OCI-LY7 (cell line): ENCODE measurements at regions not wholly inside any gene's neighbourhood (a gene's known extent, or its start where the extent isn't known, plus 50 kb on each side); places are given as distances from the start of the nearest gene placed in this dataset.

Experiments
- BruUV-seq: library from RNA; stranded (reverse); fragments of 400-500 nt; replicated peaks from 2 replicates; lab custom pipeline; 2021; lab: Mats Ljungman, UMichigan
- CTCF ChIA-PET: fragments of 300-600 bp; sonication (Branson Sonifier 250); formaldehyde crosslinking; loops from one replicate; lab custom pipeline; 2022; ENCODE audit warnings: antibody characterized with exemption; ENCODE audit not compliant: unreplicated experiment; lab: Charles Lee
- POLR2A ChIA-PET: fragments of 300-600 bp; sonication (Branson Sonifier 250); formaldehyde crosslinking; loops from one replicate; lab custom pipeline; 2022; ENCODE audit warnings: antibody characterized with exemption; lab: Charles Lee
- DNase-seq: peaks from one replicate; pipeline ENCODE4 v3.0.0-alpha.2; 2015; ENCODE audit warnings: low spot score
- H2AFZ ChIP-seq: fragments of 200-600 bp; sonication (generic), shearing (Covaris generic); 2 replicates; pipeline ENCODE4 v1.6.1; 2014; ENCODE audit warnings: mild to moderate bottlenecking, antibody characterized with exemption, low read length, moderate library complexity
- H3K27ac ChIP-seq: fragments of 200-600 bp; sonication (generic); 2 replicates; pipeline ENCODE4 v1.5.1; 2014; ENCODE audit warnings: mixed run types, low read depth, mild to moderate bottlenecking, moderate library complexity, low read length, inconsistent platforms; ENCODE audit not compliant: poor library complexity, severe bottlenecking
- H3K36me3 ChIP-seq: fragments of 200-600 bp; sonication (generic); 2 replicates; pipeline ENCODE4 v1.6.1; 2014; ENCODE audit warnings: mild to moderate bottlenecking, antibody characterized with exemption, low read length, moderate library complexity, mixed read lengths; ENCODE audit not compliant: insufficient read depth
- H3K4me1 ChIP-seq: fragments of 200-600 bp; sonication (generic); 2 replicates; pipeline ENCODE4 v1.5.1; 2014; ENCODE audit warnings: mild to moderate bottlenecking, low read length; ENCODE audit not compliant: insufficient read depth, poor library complexity, severe bottlenecking
- H3K4me2 ChIP-seq: fragments of 200-600 bp; sonication (generic); 2 replicates; pipeline ENCODE4 v1.6.1; 2014; ENCODE audit warnings: mild to moderate bottlenecking, low read length
- H3K4me3 ChIP-seq: fragments of 200-600 bp; sonication (generic); 2 replicates; pipeline ENCODE4 v1.5.1; 2014; ENCODE audit warnings: mild to moderate bottlenecking, low read depth, low read length; ENCODE audit not compliant: poor library complexity, severe bottlenecking
- H3K79me2 ChIP-seq: fragments of 200-600 bp; sonication (generic); 2 replicates; pipeline ENCODE4 v1.6.1; 2016; ENCODE audit warnings: low read depth, mild to moderate bottlenecking, low read length, moderate library complexity, mixed read lengths; ENCODE audit not compliant: insufficient read depth
- H3K9me2 ChIP-seq: fragments of 200-600 bp; sonication (generic); 2 replicates; pipeline ENCODE4 v1.6.1; 2016; ENCODE audit warnings: mild to moderate bottlenecking, low read length, mixed read lengths; ENCODE audit not compliant: insufficient read depth
- H3K9me3 ChIP-seq: fragments of 200-600 bp; sonication (generic); 2 replicates; pipeline ENCODE4 v1.6.1; 2014; ENCODE audit warnings: mild to moderate bottlenecking, mixed run types, low read length, mixed read lengths
- H4K20me1 ChIP-seq: fragments of 200-600 bp; sonication (generic); 2 replicates; pipeline ENCODE4 v1.6.1; 2014; ENCODE audit warnings: mild to moderate bottlenecking, antibody characterized with exemption, low read length, moderate library complexity, mixed read lengths; ENCODE audit not compliant: insufficient read depth
- EZH2phosphoT487 ChIP-seq: fragments of 200-600 bp; sonication (generic); IDR thresholded peaks from 2 replicates; pipeline ENCODE4 v1.6.1; 2018; ENCODE audit warnings: low read depth, borderline replicate concordance, mild to moderate bottlenecking, mixed run types, antibody characterized with exemption, low read length, moderate library complexity, mixed read lengths
- intact Hi-C: fragments of 100-400 bp; cut with micrococcal nuclease; formaldehyde crosslinking; loops from one replicate; pipeline ENCODE4 v1.10.0; 2022; ENCODE audit not compliant: unreplicated experiment
- TF ChIP-seq, protein P1 (sequence below): fragments of 200-600 bp; sonication (generic); conservative IDR thresholded peaks from 2 replicates; pipeline ENCODE4 v1.5.1; 2014; ENCODE audit warnings: mild to moderate bottlenecking, antibody characterized with exemption, low read length, moderate library complexity, mixed read lengths

DNA sequence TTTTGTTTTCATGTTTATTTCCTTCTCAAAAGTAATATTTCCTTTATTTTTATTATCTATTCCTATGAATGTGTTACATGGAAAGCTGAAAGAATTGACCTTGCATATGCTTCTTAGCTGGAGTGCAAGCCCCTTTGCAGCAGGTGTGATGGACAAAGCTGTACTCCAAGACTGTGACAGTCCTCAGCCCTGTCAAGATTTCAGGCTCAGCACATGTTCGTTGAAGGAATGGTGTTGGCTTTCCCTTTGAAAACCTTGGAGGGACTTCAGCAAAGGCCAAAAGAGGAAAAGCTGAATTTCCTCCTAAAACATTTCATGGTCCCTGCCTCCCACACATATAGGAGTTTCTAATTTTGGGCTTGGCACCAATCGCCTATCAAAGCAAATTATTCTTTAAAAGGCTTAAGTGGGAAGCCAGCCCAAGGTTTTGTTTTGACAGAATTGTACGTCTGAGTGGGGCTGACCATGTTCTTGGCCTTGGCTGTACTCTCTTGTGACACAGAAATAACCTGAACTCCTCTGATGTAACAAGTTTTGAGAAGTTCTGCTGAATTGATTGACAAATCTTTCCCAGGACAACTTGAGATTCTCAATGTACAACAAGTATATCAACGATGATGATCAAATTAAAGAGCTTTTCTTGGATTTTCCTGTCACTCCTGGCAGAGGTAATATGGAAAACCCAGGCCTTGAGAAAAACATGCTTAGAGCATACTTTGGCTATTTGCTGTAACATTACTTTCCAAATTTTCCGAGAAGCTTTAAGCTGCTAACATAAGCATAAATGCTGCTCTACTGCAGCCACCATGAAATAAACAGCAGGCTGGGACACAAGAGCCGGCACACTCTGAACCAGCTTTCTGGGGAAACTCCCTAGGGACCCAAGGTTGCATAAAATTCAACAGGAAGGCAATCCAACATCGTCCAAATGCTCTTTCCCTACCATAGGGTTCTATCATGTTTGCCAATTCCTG, 135.7 kb upstream of the ZNF648 start:
- intact Hi-C loops: no loop called here
- no peaks in the 10 kb centered on the region for H3K79me2 ChIP-seq
- BruUV-seq: no TSS peak
- H3K4me3 ChIP-seq: no peak overlapping the region
- ChIA-PET POLR2A (interaction anchor here (0.9 kb wide), 1 partner anchor 18 kb away, joined by 4 read pairs; no protein-coding TSS in a partner anchor), CTCF (no interaction called here)
- H3K9me3 ChIP-seq: no peaks in the 10 kb centered on the region
- no peak overlapping the region for H3K4me2 ChIP-seq
- no peaks in the 10 kb centered on the region for H4K20me1 ChIP-seq
- no peak for TF ChIP-seq EZH2phosphoT487
- TF ChIP-seq, protein P1, sequence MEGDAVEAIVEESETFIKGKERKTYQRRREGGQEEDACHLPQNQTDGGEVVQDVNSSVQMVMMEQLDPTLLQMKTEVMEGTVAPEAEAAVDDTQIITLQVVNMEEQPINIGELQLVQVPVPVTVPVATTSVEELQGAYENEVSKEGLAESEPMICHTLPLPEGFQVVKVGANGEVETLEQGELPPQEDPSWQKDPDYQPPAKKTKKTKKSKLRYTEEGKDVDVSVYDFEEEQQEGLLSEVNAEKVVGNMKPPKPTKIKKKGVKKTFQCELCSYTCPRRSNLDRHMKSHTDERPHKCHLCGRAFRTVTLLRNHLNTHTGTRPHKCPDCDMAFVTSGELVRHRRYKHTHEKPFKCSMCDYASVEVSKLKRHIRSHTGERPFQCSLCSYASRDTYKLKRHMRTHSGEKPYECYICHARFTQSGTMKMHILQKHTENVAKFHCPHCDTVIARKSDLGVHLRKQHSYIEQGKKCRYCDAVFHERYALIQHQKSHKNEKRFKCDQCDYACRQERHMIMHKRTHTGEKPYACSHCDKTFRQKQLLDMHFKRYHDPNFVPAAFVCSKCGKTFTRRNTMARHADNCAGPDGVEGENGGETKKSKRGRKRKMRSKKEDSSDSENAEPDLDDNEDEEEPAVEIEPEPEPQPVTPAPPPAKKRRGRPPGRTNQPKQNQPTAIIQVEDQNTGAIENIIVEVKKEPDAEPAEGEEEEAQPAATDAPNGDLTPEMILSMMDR: no peak
- no peak overlapping the region for H2AFZ ChIP-seq
- no peaks in the 10 kb centered on the region for H3K36me3 ChIP-seq
- H3K27ac ChIP-seq: no peak overlapping the region
- no peaks in the 10 kb centered on the region for H3K9me2 ChIP-seq
- no peaks in the 10 kb centered on the region for H3K4me1 ChIP-seq
- DNase-seq: no peak

DNA sequence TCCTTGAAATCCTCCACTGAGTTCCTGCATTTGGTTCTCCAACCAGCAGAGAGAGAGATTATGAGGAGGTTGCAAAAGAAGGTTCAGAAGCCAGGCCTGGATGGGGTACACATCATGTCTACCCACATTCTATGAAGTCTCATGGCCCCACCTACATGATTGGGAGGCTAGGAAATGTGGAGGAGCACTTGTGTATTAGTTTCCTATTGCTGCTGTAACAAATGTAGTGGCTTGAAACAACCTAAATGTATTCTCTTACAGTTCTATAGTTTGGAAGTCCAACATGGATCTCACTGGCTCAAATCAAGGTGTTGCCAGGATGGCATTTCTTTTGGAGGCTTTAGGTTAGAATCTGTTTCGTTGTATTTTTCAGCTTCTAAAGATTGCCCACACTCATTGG, 134.2 kb upstream of the ZNF648 start:
- Histone ChIP-seq H3K4me1 (no peaks in the 10 kb centered on the region), H3K9me2 (no peaks in the 10 kb centered on the region), H3K9me3 (no peaks in the 10 kb centered on the region), H3K4me3 (no peak overlapping the region), H4K20me1 (no peaks in the 10 kb centered on the region), H2AFZ (no peak overlapping the region), H3K79me2 (no peaks in the 10 kb centered on the region), H3K36me3 (no peaks in the 10 kb centered on the region), H3K27ac (no peak overlapping the region), H3K4me2 (no peak overlapping the region)
- no TSS peak for BruUV-seq
- CTCF ChIA-PET: no interaction called here
- intact Hi-C loops: no loop called here
- TF ChIP-seq, protein P1: no peak
- TF ChIP-seq EZH2phosphoT487: no peak
- POLR2A ChIA-PET: no interaction called here
- no peak for DNase-seq
